ENCODE measurements at regions not wholly inside any gene's neighbourhood (a gene's known extent, or its start where the extent isn't known, plus 50 kb on each side); places are given as distances from the start of the nearest gene placed in this dataset.
A peak's percentile ranks its signal among the peaks of the same experiment; 100 is the strongest.
"Not testable (repeated sequence)": the region's sequence is repeated elsewhere in the genome, so short reads cannot be mapped to it uniquely, and the experiment has no call there.

GRCh38 chr3:112736386-112736785 is 95.4 kb upstream of the CCDC80 start:
- H3K9me3 ChIP-seq (ENCODE audit: control insufficient read depth, low read length), result no peaks in the 10 kb centered on the region

GRCh38 chr3:112735926-112736325 is 95.0 kb upstream of the CCDC80 start:
- no peaks in the 10 kb centered on the region for H3K9me3 ChIP-seq (ENCODE audit: control insufficient read depth, low read length)
- no peak for DNase-seq (ENCODE audit: low read depth)
- H3K27me3 ChIP-seq (replicated peaks; ENCODE audit: control insufficient read depth, insufficient read depth, low read length), result no peaks in the 10 kb centered on the region
- no peak overlapping the region for H3K4me3 ChIP-seq (ENCODE audit: low read length)
- peaks cover 52% of the 10 kb centered on the region for H3K4me1 ChIP-seq (ENCODE audit: control insufficient read depth, insufficient read depth, low read length)
- H3K9ac ChIP-seq (ENCODE audit: low read length), result peak overlapping the region; percentile 43
- no peaks in the 10 kb centered on the region for H3K36me3 ChIP-seq (ENCODE audit: control insufficient read depth, insufficient read depth, low read length, severe bottlenecking)

More at GRCh38 chr3:112736386-112736785, 95.4 kb upstream of the CCDC80 start:
- Histone ChIP-seq H3K4me1 (ENCODE audit: control insufficient read depth, insufficient read depth, low read length) (peaks cover 55% of the 10 kb centered on the region), H3K4me3 (ENCODE audit: low read length) (no peak overlapping the region), H3K27me3 (replicated peaks; ENCODE audit: control insufficient read depth, insufficient read depth, low read length) (no peaks in the 10 kb centered on the region), H3K9ac (ENCODE audit: low read length) (peak overlapping the region; percentile 43), H3K36me3 (ENCODE audit: control insufficient read depth, insufficient read depth, low read length, severe bottlenecking) (no peaks in the 10 kb centered on the region)
- no peak for DNase-seq (ENCODE audit: low read depth)

- peak; percentile 78 for DNase-seq (ENCODE audit: low read depth)
- Histone ChIP-seq H3K4me1 (ENCODE audit: control insufficient read depth, insufficient read depth, low read length) (peaks cover 45% of the 10 kb centered on the region), H3K27me3 (replicated peaks; ENCODE audit: control insufficient read depth, insufficient read depth, low read length) (no peaks in the 10 kb centered on the region), H3K9ac (ENCODE audit: low read length) (peak overlapping the region; percentile 52), H3K9me3 (ENCODE audit: control insufficient read depth, low read length) (no peaks in the 10 kb centered on the region), H3K36me3 (ENCODE audit: control insufficient read depth, insufficient read depth, low read length, severe bottlenecking) (no peaks in the 10 kb centered on the region), H3K4me3 (ENCODE audit: low read length) (no peak overlapping the region)
Observed at GRCh38 chr3:112734736-112735350, 93.9 kb upstream of the CCDC80 start.

GRCh38 chr3:112734171-112734570 is 93.2 kb upstream of the CCDC80 start:
- no peak overlapping the region for H3K4me3 ChIP-seq (ENCODE audit: low read length)
- H3K27me3 ChIP-seq (replicated peaks; ENCODE audit: control insufficient read depth, insufficient read depth, low read length), result no peaks in the 10 kb centered on the region
- H3K36me3 ChIP-seq (ENCODE audit: control insufficient read depth, insufficient read depth, low read length, severe bottlenecking), result no peaks in the 10 kb centered on the region
- H3K9ac ChIP-seq (ENCODE audit: low read length), result peak overlapping the region; percentile 39
- H3K4me1 ChIP-seq (ENCODE audit: control insufficient read depth, insufficient read depth, low read length), result peaks cover 38% of the 10 kb centered on the region
- H3K9me3 ChIP-seq (ENCODE audit: control insufficient read depth, low read length), result no peaks in the 10 kb centered on the region
- DNase-seq (ENCODE audit: low read depth), result no peak

GRCh38 chr3:112730210-112730609 is 89.3 kb upstream of the CCDC80 start:
- no peak overlapping the region for H3K4me3 ChIP-seq (ENCODE audit: low read length)
- no peaks in the 10 kb centered on the region for H3K27me3 ChIP-seq (replicated peaks; ENCODE audit: control insufficient read depth, insufficient read depth, low read length)
- peaks cover 11% of the 10 kb centered on the region for H3K4me1 ChIP-seq (ENCODE audit: control insufficient read depth, insufficient read depth, low read length)
- no peaks in the 10 kb centered on the region for H3K9me3 ChIP-seq (ENCODE audit: control insufficient read depth, low read length)
- no peak overlapping the region for H3K9ac ChIP-seq (ENCODE audit: low read length)
- no peak for DNase-seq (ENCODE audit: low read depth)
- H3K36me3 ChIP-seq (ENCODE audit: control insufficient read depth, insufficient read depth, low read length, severe bottlenecking), result no peaks in the 10 kb centered on the region

GRCh38 chr3:112721231-112721630 is 80.3 kb upstream of the CCDC80 start:
- Histone ChIP-seq H3K4me1 (ENCODE audit: control insufficient read depth, insufficient read depth, low read length) (no peaks in the 10 kb centered on the region), H3K9ac (ENCODE audit: low read length) (no peak overlapping the region), H3K27me3 (replicated peaks; ENCODE audit: control insufficient read depth, insufficient read depth, low read length) (no peaks in the 10 kb centered on the region), H3K4me3 (ENCODE audit: low read length) (no peak overlapping the region), H3K36me3 (ENCODE audit: control insufficient read depth, insufficient read depth, low read length, severe bottlenecking) (no peaks in the 10 kb centered on the region), H3K9me3 (ENCODE audit: control insufficient read depth, low read length) (no peaks in the 10 kb centered on the region)
- DNase-seq (ENCODE audit: low read depth), result no peak

GRCh38 chr3:112718967-112719366 is 78.0 kb upstream of the CCDC80 start:
- Histone ChIP-seq H3K36me3 (ENCODE audit: control insufficient read depth, insufficient read depth, low read length, severe bottlenecking) (no peaks in the 10 kb centered on the region), H3K9ac (ENCODE audit: low read length) (no peak overlapping the region), H3K9me3 (ENCODE audit: control insufficient read depth, low read length) (no peaks in the 10 kb centered on the region), H3K4me3 (ENCODE audit: low read length) (no peak overlapping the region), H3K4me1 (ENCODE audit: control insufficient read depth, insufficient read depth, low read length) (no peaks in the 10 kb centered on the region), H3K27me3 (replicated peaks; ENCODE audit: control insufficient read depth, insufficient read depth, low read length) (no peaks in the 10 kb centered on the region)
- DNase-seq (ENCODE audit: low read depth), result no peak

GRCh38 chr3:112718516-112718915 is 77.6 kb upstream of the CCDC80 start:
- Histone ChIP-seq H3K4me3 (ENCODE audit: low read length) (no peak overlapping the region), H3K9ac (ENCODE audit: low read length) (no peak overlapping the region), H3K4me1 (ENCODE audit: control insufficient read depth, insufficient read depth, low read length) (no peaks in the 10 kb centered on the region), H3K36me3 (ENCODE audit: control insufficient read depth, insufficient read depth, low read length, severe bottlenecking) (no peaks in the 10 kb centered on the region), H3K9me3 (ENCODE audit: control insufficient read depth, low read length) (no peaks in the 10 kb centered on the region), H3K27me3 (replicated peaks; ENCODE audit: control insufficient read depth, insufficient read depth, low read length) (no peaks in the 10 kb centered on the region)
- DNase-seq (ENCODE audit: low read depth), result no peak

GRCh38 chr3:112709911-112710310 is 69.0 kb upstream of the CCDC80 start:
- H3K27me3 ChIP-seq (replicated peaks; ENCODE audit: control insufficient read depth, insufficient read depth, low read length), result no peaks in the 10 kb centered on the region
- H3K4me3 ChIP-seq (ENCODE audit: low read length), result no peak overlapping the region
- no peaks in the 10 kb centered on the region for H3K4me1 ChIP-seq (ENCODE audit: control insufficient read depth, insufficient read depth, low read length)
- H3K36me3 ChIP-seq (ENCODE audit: control insufficient read depth, insufficient read depth, low read length, severe bottlenecking), result no peaks in the 10 kb centered on the region
- no peak overlapping the region for H3K9ac ChIP-seq (ENCODE audit: low read length)
- DNase-seq (ENCODE audit: low read depth), result no peak
- peaks cover 13% of the 10 kb centered on the region for H3K9me3 ChIP-seq (ENCODE audit: control insufficient read depth, low read length)

GRCh38 chr3:112699436-112699978 is 58.6 kb upstream of the CCDC80 start:
- H3K9me3 ChIP-seq (ENCODE audit: control insufficient read depth, low read length), result peaks cover 2% of the 10 kb centered on the region
- no peaks in the 10 kb centered on the region for H3K27me3 ChIP-seq (replicated peaks; ENCODE audit: control insufficient read depth, insufficient read depth, low read length)
- no peak overlapping the region for H3K9ac ChIP-seq (ENCODE audit: low read length)
- H3K4me3 ChIP-seq (ENCODE audit: low read length), result no peak overlapping the region
- H3K4me1 ChIP-seq (ENCODE audit: control insufficient read depth, insufficient read depth, low read length), result no peaks in the 10 kb centered on the region
- DNase-seq (ENCODE audit: low read depth), result no peak
- H3K36me3 ChIP-seq (ENCODE audit: control insufficient read depth, insufficient read depth, low read length, severe bottlenecking), result no peaks in the 10 kb centered on the region

GRCh38 chr3:112698442-112698841 is 57.5 kb upstream of the CCDC80 start:
- not testable (repeated sequence) for DNase-seq (ENCODE audit: low read depth); H3K4me3 ChIP-seq (ENCODE audit: low read length); H3K27me3 ChIP-seq (replicated peaks; ENCODE audit: control insufficient read depth, insufficient read depth, low read length)

GRCh38 chr3:112696244-112696643 is 55.3 kb upstream of the CCDC80 start:
- H3K27me3 ChIP-seq (replicated peaks; ENCODE audit: control insufficient read depth, insufficient read depth, low read length); H3K4me3 ChIP-seq (ENCODE audit: low read length); H3K36me3 ChIP-seq (ENCODE audit: control insufficient read depth, insufficient read depth, low read length, severe bottlenecking); DNase-seq (ENCODE audit: low read depth); H3K4me1 ChIP-seq (ENCODE audit: control insufficient read depth, insufficient read depth, low read length); H3K9me3 ChIP-seq (ENCODE audit: control insufficient read depth, low read length); H3K9ac ChIP-seq (ENCODE audit: low read length): not testable (repeated sequence)

More at GRCh38 chr3:112698442-112698841, 57.5 kb upstream of the CCDC80 start:
- H3K9me3 ChIP-seq (ENCODE audit: control insufficient read depth, low read length); H3K4me1 ChIP-seq (ENCODE audit: control insufficient read depth, insufficient read depth, low read length); H3K36me3 ChIP-seq (ENCODE audit: control insufficient read depth, insufficient read depth, low read length, severe bottlenecking); H3K9ac ChIP-seq (ENCODE audit: low read length): not testable (repeated sequence)

All from adipocyte (in vitro differentiated cells).